NCI-H82 treated with DMSO at 0.1 percent for 48 hours (cell line): ENCODE measurements at regions not wholly inside any gene's neighbourhood (a gene's known extent, or its start where the extent isn't known, plus 50 kb on each side); places are given as distances from the start of the nearest gene placed in this dataset.
"Not testable (repeated sequence)": the region's sequence is repeated elsewhere in the genome, so short reads cannot be mapped to it uniquely, and the experiment has no call there.

Experiments used
- DNase-seq: peaks from one replicate; lab custom pipeline; 2025; ENCODE audit not compliant: unreplicated experiment; lab: John Stamatoyannopoulos, UW

- no peak for DNase-seq
Observed at GRCh38 chr21:26331205-26331980, 160.8 kb upstream of the APP start.

GRCh38 chr21:26320596-26320995 is 150.0 kb upstream of the APP start:
- DNase-seq: no peak

GRCh38 chr21:26307640-26308039 is 137.1 kb upstream of the APP start:
- DNase-seq: no peak

GRCh38 chr21:26297851-26298250 is 127.3 kb upstream of the APP start:
- no peak for DNase-seq

- no peak for DNase-seq
Observed at GRCh38 chr21:26293141-26293946, 122.8 kb upstream of the APP start.

GRCh38 chr21:26288026-26288425 is 117.5 kb upstream of the APP start:
- DNase-seq: no peak

- no peak for DNase-seq
Observed at GRCh38 chr21:26284531-26284930, 114.0 kb upstream of the APP start.

GRCh38 chr21:26282058-26282457 is 111.5 kb upstream of the APP start:
- no peak for DNase-seq

GRCh38 chr21:26281506-26281905 is 110.9 kb upstream of the APP start:
- no peak for DNase-seq

- DNase-seq: peak; percentile 88
Observed at GRCh38 chr21:26280775-26281174, 110.2 kb upstream of the APP start.

GRCh38 chr21:26280148-26280547 is 109.6 kb upstream of the APP start:
- DNase-seq: no peak

GRCh38 chr21:26275801-26276200 is 105.2 kb upstream of the APP start:
- no peak for DNase-seq

GRCh38 chr21:26273686-26274313 is 103.2 kb upstream of the APP start:
- no peak for DNase-seq

GRCh38 chr21:26267389-26267788 is 96.8 kb upstream of the APP start:
- no peak for DNase-seq

- no peak for DNase-seq
Observed at GRCh38 chr21:26246073-26246472, 75.5 kb upstream of the APP start.

- no peak for DNase-seq
Observed at GRCh38 chr21:26245428-26245827, 74.9 kb upstream of the APP start.

GRCh38 chr21:26238646-26239045 is 68.1 kb upstream of the APP start:
- DNase-seq: no peak

- no peak for DNase-seq
Observed at GRCh38 chr21:26236281-26236680, 65.7 kb upstream of the APP start.

GRCh38 chr21:26233297-26233696 is 62.7 kb upstream of the APP start:
- DNase-seq: not testable (repeated sequence)

GRCh38 chr21:26232491-26232890 is 61.9 kb upstream of the APP start:
- DNase-seq: not testable (repeated sequence)

- DNase-seq: no peak
Observed at GRCh38 chr21:26227130-26227529, 56.6 kb upstream of the APP start.

GRCh38 chr21:26226724-26227123 is 56.2 kb upstream of the APP start:
- DNase-seq: no peak
